Ishikawa (cell line): ENCODE measurements at regions not wholly inside any gene's neighbourhood (a gene's known extent, or its start where the extent isn't known, plus 50 kb on each side); places are given as distances from the start of the nearest gene placed in this dataset.

Experiments used
- CEBPB ChIP-seq: IDR thresholded peaks from 2 replicates; pipeline ENCODE4 v1.6.1; 2012
- EGR1 ChIP-seq: IDR thresholded peaks from 2 replicates; pipeline ENCODE4 v1.6.1; 2012
- RAD21 ChIP-seq: IDR thresholded peaks from 2 replicates; pipeline ENCODE4 v1.6.1; 2012; ENCODE audit warnings: low read depth
- TAF1 ChIP-seq: IDR thresholded peaks from 2 replicates; pipeline ENCODE4 v1.6.1; 2012; ENCODE audit warnings: low read depth, mild to moderate bottlenecking
- ZBTB7A ChIP-seq: IDR thresholded peaks from 2 replicates; pipeline ENCODE4 v1.6.1; 2012; ENCODE audit warnings: low read depth
- TF ChIP-seq, protein P1 (sequence below): IDR thresholded peaks from 2 replicates; pipeline ENCODE4 v1.6.1; 2012; ENCODE audit warnings: low read depth, mild to moderate bottlenecking
- TF ChIP-seq, protein P2 (sequence below): IDR thresholded peaks from 2 replicates; pipeline ENCODE4 v1.6.1; 2012

DNA sequence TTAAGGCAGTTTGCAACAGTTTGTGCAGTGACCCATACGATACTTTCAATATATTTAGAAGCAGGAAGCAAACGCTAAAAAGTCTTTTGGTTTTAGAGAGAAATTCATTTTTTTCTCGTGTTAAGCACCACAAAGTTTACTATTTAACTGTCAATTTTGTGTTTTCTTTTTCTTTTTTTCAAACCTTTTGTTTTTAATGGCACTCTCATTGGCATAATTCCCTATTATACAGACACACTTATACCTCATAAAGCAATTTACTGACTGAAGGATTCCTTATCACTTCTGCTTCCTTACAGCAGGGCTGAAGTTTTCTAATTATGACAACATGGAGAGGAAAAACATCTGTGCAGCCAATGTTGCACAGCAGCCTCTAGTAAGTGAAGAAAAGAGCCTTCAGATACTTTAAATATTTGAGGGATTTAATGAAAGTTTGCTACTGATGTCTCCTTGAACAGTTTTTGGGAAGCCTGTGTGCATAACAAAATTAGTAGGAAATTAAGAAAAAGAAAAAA is 2191.2 kb downstream of the LRRC4C start:
- TF ChIP-seq ZBTB7A, result no peak
- no peak for TF ChIP-seq TAF1
- TF ChIP-seq, protein P1, sequence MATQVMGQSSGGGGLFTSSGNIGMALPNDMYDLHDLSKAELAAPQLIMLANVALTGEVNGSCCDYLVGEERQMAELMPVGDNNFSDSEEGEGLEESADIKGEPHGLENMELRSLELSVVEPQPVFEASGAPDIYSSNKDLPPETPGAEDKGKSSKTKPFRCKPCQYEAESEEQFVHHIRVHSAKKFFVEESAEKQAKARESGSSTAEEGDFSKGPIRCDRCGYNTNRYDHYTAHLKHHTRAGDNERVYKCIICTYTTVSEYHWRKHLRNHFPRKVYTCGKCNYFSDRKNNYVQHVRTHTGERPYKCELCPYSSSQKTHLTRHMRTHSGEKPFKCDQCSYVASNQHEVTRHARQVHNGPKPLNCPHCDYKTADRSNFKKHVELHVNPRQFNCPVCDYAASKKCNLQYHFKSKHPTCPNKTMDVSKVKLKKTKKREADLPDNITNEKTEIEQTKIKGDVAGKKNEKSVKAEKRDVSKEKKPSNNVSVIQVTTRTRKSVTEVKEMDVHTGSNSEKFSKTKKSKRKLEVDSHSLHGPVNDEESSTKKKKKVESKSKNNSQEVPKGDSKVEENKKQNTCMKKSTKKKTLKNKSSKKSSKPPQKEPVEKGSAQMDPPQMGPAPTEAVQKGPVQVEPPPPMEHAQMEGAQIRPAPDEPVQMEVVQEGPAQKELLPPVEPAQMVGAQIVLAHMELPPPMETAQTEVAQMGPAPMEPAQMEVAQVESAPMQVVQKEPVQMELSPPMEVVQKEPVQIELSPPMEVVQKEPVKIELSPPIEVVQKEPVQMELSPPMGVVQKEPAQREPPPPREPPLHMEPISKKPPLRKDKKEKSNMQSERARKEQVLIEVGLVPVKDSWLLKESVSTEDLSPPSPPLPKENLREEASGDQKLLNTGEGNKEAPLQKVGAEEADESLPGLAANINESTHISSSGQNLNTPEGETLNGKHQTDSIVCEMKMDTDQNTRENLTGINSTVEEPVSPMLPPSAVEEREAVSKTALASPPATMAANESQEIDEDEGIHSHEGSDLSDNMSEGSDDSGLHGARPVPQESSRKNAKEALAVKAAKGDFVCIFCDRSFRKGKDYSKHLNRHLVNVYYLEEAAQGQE, result no peak
- no peak for TF ChIP-seq CEBPB
- TF ChIP-seq, protein P2, sequence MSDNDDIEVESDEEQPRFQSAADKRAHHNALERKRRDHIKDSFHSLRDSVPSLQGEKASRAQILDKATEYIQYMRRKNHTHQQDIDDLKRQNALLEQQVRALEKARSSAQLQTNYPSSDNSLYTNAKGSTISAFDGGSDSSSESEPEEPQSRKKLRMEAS, result no peak
- TF ChIP-seq EGR1, result no peak
- TF ChIP-seq RAD21, result no peak
